Transverse colon (tissue), 4 donors: ENCODE measurements at regions not wholly inside any gene's neighbourhood (a gene's known extent, or its start where the extent isn't known, plus 50 kb on each side); places are given as distances from the start of the nearest gene placed in this dataset.

Experiments
- EP300 ChIP-seq: sonication (generic); formaldehyde crosslinking; IDR thresholded peaks from one replicate; pipeline ENCODE4 v1.6.1; 2017; ENCODE audit warnings: antibody characterized with exemption, low read depth
- POLR2A ChIP-seq: fragments of 450-650 bp; IDR thresholded peaks from one replicate; pipeline ENCODE4 v1.6.1; 2016; ENCODE audit warnings: antibody characterized with exemption, mild to moderate bottlenecking, moderate library complexity
- POLR2AphosphoS5 ChIP-seq, 3 donors: sonication (generic); formaldehyde crosslinking; IDR thresholded peaks; one replicate each; pipeline ENCODE4 v1.6.1; 2016; ENCODE audit warnings: antibody characterized with exemption in 3 of 3
- TF ChIP-seq, protein P1 (sequence below), 5 experiments: fragments of 200-600 bp in 3 of 5; fragments of 450-650 bp in 2 of 5; sonication (generic) in 3 of 5; IDR thresholded peaks; 1 replicate in 2 of 5; 2 replicates in 3 of 5; pipeline ENCODE4 v1.5.1; 2016 to 2017; ENCODE audit warnings: antibody characterized with exemption in 5 of 5, inconsistent platforms in 3 of 5, mild to moderate bottlenecking in 2 of 5, moderate library complexity in 1 of 5

GRCh38 chr2:35281702-35282101 lies 1073.9 kb upstream of the CRIM1 start:
- TF ChIP-seq, protein P1, sequence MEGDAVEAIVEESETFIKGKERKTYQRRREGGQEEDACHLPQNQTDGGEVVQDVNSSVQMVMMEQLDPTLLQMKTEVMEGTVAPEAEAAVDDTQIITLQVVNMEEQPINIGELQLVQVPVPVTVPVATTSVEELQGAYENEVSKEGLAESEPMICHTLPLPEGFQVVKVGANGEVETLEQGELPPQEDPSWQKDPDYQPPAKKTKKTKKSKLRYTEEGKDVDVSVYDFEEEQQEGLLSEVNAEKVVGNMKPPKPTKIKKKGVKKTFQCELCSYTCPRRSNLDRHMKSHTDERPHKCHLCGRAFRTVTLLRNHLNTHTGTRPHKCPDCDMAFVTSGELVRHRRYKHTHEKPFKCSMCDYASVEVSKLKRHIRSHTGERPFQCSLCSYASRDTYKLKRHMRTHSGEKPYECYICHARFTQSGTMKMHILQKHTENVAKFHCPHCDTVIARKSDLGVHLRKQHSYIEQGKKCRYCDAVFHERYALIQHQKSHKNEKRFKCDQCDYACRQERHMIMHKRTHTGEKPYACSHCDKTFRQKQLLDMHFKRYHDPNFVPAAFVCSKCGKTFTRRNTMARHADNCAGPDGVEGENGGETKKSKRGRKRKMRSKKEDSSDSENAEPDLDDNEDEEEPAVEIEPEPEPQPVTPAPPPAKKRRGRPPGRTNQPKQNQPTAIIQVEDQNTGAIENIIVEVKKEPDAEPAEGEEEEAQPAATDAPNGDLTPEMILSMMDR (IDR thresholded peaks at IDR 0.05): no peak
- TF ChIP-seq POLR2A (no peak), POLR2AphosphoS5 (IDR thresholded peaks at IDR 0.05) (no peak), EP300 (no peak)
